H1 (cell line): ENCODE measurements at regions not wholly inside any gene's neighbourhood (a gene's known extent, or its start where the extent isn't known, plus 50 kb on each side); places are given as distances from the start of the nearest gene placed in this dataset.

Experiments used
- CTCF ChIA-PET: fragments of 300-600 bp; sonication (Branson Sonifier 250); formaldehyde crosslinking; loops from one replicate; lab custom pipeline; 2021; ENCODE audit not compliant: partially characterized antibody; lab: Charles Lee
- POLR2A ChIA-PET: fragments of 300-600 bp; sonication (Branson Sonifier 250); formaldehyde crosslinking; loops from one replicate; lab custom pipeline; 2021; ENCODE audit warnings: inconsistent platforms; ENCODE audit not compliant: partially characterized antibody; lab: Charles Lee
- DNase-seq, 2 experiments: peaks; one replicate each; pipeline versions ENCODE4 v3.0.0 to v3.0.0-alpha.2; 2010 to 2022; ENCODE audit warnings: low spot score in 2 of 2, low read depth in 1 of 2, mixed read lengths in 1 of 2
- FAIRE-seq: peaks from 2 replicates; lab custom pipeline; 2011; peaks lifted over from hg19 to GRCh38; lab: Jason Lieb, UNC
- H2AFZ ChIP-seq: 2 replicates; pipeline ENCODE4 v1.8.1; 2012; ENCODE audit warnings: low read length, inconsistent platforms
- H2AK5ac ChIP-seq: 2 replicates; pipeline ENCODE4 v1.6.1; 2013; ENCODE audit warnings: low read depth, low read length
- H2BK120ac ChIP-seq: replicated peaks from 2 replicates; pipeline ENCODE3; 2013; ENCODE audit warnings: low read depth, low read length, inconsistent platforms
- H2BK12ac ChIP-seq: 2 replicates; pipeline ENCODE4 v1.6.1; 2013; ENCODE audit warnings: low read depth, low read length
- H2BK15ac ChIP-seq: 2 replicates; pipeline ENCODE4 v1.6.1; 2013; ENCODE audit warnings: low read length
- H2BK20ac ChIP-seq: 2 replicates; pipeline ENCODE4 v1.6.1; 2013; ENCODE audit warnings: low read length
- H2BK5ac ChIP-seq: 2 replicates; pipeline ENCODE4 v1.6.1; 2013; ENCODE audit warnings: low read depth, low read length
- H3K14ac ChIP-seq: 2 replicates; pipeline ENCODE4 v1.6.1; 2013; ENCODE audit warnings: inconsistent platforms; ENCODE audit not compliant: insufficient read length
- H3K18ac ChIP-seq: 2 replicates; pipeline ENCODE4 v1.6.1; 2013; ENCODE audit warnings: low read length; ENCODE audit errors: extremely low read depth
- H3K23ac ChIP-seq: 2 replicates; pipeline ENCODE4 v1.6.1; 2013; ENCODE audit warnings: inconsistent platforms; ENCODE audit not compliant: insufficient read length
- H3K23me2 ChIP-seq: 2 replicates; pipeline ENCODE4 v1.6.1; 2013; ENCODE audit warnings: low read depth, low read length
- H3K27ac ChIP-seq: 2 replicates; pipeline ENCODE4 v1.6.1; 2011; ENCODE audit warnings: low read depth, low read length, inconsistent platforms
- H3K27me3 ChIP-seq, 4 experiments: replicated peaks in 1 of 4; 1 replicate in 1 of 4; 2 replicates in 3 of 4; pipeline versions ENCODE4 v1.6.1 to v1.8.1; 2011 to 2013; ENCODE audit warnings: low read length in 3 of 4, mild to moderate bottlenecking in 3 of 4, inconsistent platforms in 2 of 4, mixed read lengths in 2 of 4, moderate library complexity in 1 of 4; ENCODE audit not compliant: control insufficient read depth in 3 of 4, insufficient read depth in 3 of 4; ENCODE audit errors: extremely low read depth in 1 of 4
- H3K36me3 ChIP-seq, 4 experiments: 2 replicates each; pipeline versions ENCODE4 v1.6.1 to v1.8.1; 2011 to 2013; ENCODE audit warnings: mild to moderate bottlenecking in 4 of 4, low read length in 3 of 4, moderate library complexity in 2 of 4, control low read depth in 1 of 4, inconsistent platforms in 1 of 4; ENCODE audit not compliant: insufficient read depth in 4 of 4, control insufficient read depth in 2 of 4
- H3K4ac ChIP-seq: replicated peaks from 2 replicates; pipeline ENCODE3; 2013; ENCODE audit warnings: low read length, low read depth, mixed read lengths, inconsistent platforms; ENCODE audit not compliant: insufficient read length
- H3K4me1 ChIP-seq, 4 experiments: replicated peaks in 1 of 4; 1 replicate in 1 of 4; 2 replicates in 3 of 4; pipeline versions ENCODE4 v1.6.1 to v1.8.1; 2011 to 2013; ENCODE audit warnings: low read length in 3 of 4, inconsistent platforms in 2 of 4, mixed read lengths in 1 of 4; ENCODE audit not compliant: insufficient read depth in 4 of 4, control insufficient read depth in 3 of 4
- H3K4me2 ChIP-seq, 2 experiments: 2 replicates each; pipeline versions ENCODE4 v1.6.1 to v1.8.1; 2011 to 2013; ENCODE audit warnings: low read depth in 2 of 2, low read length in 2 of 2, control low read depth in 1 of 2, inconsistent platforms in 1 of 2, mild to moderate bottlenecking in 1 of 2; ENCODE audit not compliant: insufficient read depth in 1 of 2
- H3K4me3 ChIP-seq, 4 experiments: fragments of 200-600, 300-600 bp in 1 of 4; sonication (generic), shearing (Covaris generic), sonication (Bioruptor Twin) in 1 of 4; 2 replicates each; pipeline versions ENCODE4 v1.5.1 to v1.8.1; 2011 to 2016; ENCODE audit warnings: low read length in 4 of 4, low read depth in 3 of 4, control low read depth in 2 of 4, inconsistent platforms in 2 of 4, mild to moderate bottlenecking in 2 of 4, mixed read lengths in 1 of 4, moderate library complexity in 1 of 4; ENCODE audit not compliant: insufficient read depth in 2 of 4; ENCODE audit errors: extremely low read depth in 1 of 4
- H3K56ac ChIP-seq: replicated peaks from 2 replicates; pipeline ENCODE3; 2013; ENCODE audit warnings: low read depth, mild to moderate bottlenecking, mixed read lengths, low read length, inconsistent platforms; ENCODE audit not compliant: insufficient read length
- H3K79me1 ChIP-seq: 2 replicates; pipeline ENCODE4 v1.6.1; 2013; ENCODE audit warnings: low read depth, low read length, control low read depth
- H3K79me2 ChIP-seq, 2 experiments: 2 replicates each; pipeline versions ENCODE4 v1.6.1 to v1.8.1; 2012 to 2013; ENCODE audit warnings: low read length in 2 of 2, mild to moderate bottlenecking in 2 of 2, inconsistent platforms in 1 of 2; ENCODE audit not compliant: insufficient read depth in 2 of 2, control insufficient read depth in 1 of 2
- H3K9ac ChIP-seq, 4 experiments: replicated peaks in 1 of 4; 1 replicate in 1 of 4; 2 replicates in 3 of 4; pipeline versions ENCODE4 v1.6.1 to v1.8.1; 2011 to 2013; ENCODE audit warnings: low read depth in 3 of 4, low read length in 3 of 4, control low read depth in 2 of 4, mild to moderate bottlenecking in 2 of 4, moderate library complexity in 2 of 4, inconsistent platforms in 1 of 4; ENCODE audit errors: extremely low read depth in 1 of 4
- H3K9me3 ChIP-seq, 2 experiments: 2 replicates each; pipeline versions ENCODE4 v1.6.1 to v1.8.1; 2012 to 2013; ENCODE audit warnings: mild to moderate bottlenecking in 2 of 2, moderate library complexity in 2 of 2, control low read depth in 1 of 2, inconsistent platforms in 1 of 2, low read depth in 1 of 2, low read length in 1 of 2, mixed read lengths in 1 of 2; ENCODE audit not compliant: insufficient read depth in 2 of 2
- H4K20me1 ChIP-seq, 2 experiments: replicated peaks in 1 of 2; 2 replicates each; pipeline versions ENCODE3 to v1.8.1; 2011 to 2013; ENCODE audit warnings: inconsistent platforms in 2 of 2, low read length in 2 of 2, mild to moderate bottlenecking in 1 of 2; ENCODE audit not compliant: insufficient read depth in 2 of 2, control insufficient read depth in 1 of 2
- H4K5ac ChIP-seq: 2 replicates; pipeline ENCODE4 v1.6.1; 2013; ENCODE audit warnings: low read length, low read depth, mixed read lengths, inconsistent platforms; ENCODE audit not compliant: insufficient read length
- H4K8ac ChIP-seq: 2 replicates; pipeline ENCODE4 v1.8.0; 2013; ENCODE audit warnings: mild to moderate bottlenecking, moderate library complexity, low read length, inconsistent platforms; ENCODE audit not compliant: insufficient read depth; ENCODE audit errors: extremely low read depth
- H4K91ac ChIP-seq: replicated peaks from 2 replicates; pipeline ENCODE3; 2013; ENCODE audit warnings: low read length, mixed read lengths, inconsistent platforms; ENCODE audit not compliant: insufficient read length
- BACH1 ChIP-seq: IDR thresholded peaks from 2 replicates; pipeline ENCODE4 v1.6.1; 2012; ENCODE audit warnings: low read length, improper control_type of control experiment
- BRCA1 ChIP-seq: IDR thresholded peaks from 2 replicates; pipeline ENCODE4 v1.6.1; 2012; ENCODE audit warnings: low read depth, low read length, improper control_type of control experiment
- EGR1 ChIP-seq: IDR thresholded peaks from 2 replicates; pipeline ENCODE4 v1.6.1; 2011; ENCODE audit warnings: low read depth, low read length, borderline replicate concordance
- EZH2 ChIP-seq: fragments of 200-600 bp; sonication (generic); IDR thresholded peaks from 2 replicates; pipeline ENCODE4 v1.7.1; 2012; ENCODE audit warnings: low read depth, mild to moderate bottlenecking, moderate library complexity, low read length, inconsistent platforms; ENCODE audit not compliant: severe bottlenecking
- FOSL1 ChIP-seq: IDR thresholded peaks from 2 replicates; pipeline ENCODE4 v1.6.1; 2011; ENCODE audit warnings: mild to moderate bottlenecking, low read depth, low read length, moderate library complexity; ENCODE audit not compliant: insufficient read depth
- PHF8 ChIP-seq: fragments of 200-600 bp; sonication (generic); conservative IDR thresholded peaks from 2 replicates; pipeline ENCODE4 v1.7.1; 2012; ENCODE audit warnings: low read depth, mild to moderate bottlenecking, inconsistent platforms, low read length, moderate library complexity
- RAD21 ChIP-seq, 2 experiments: IDR thresholded peaks in 1 of 2; conservative IDR thresholded peaks in 1 of 2; 2 replicates each; pipeline ENCODE4 v1.6.1; 2011; ENCODE audit warnings: low read depth in 2 of 2, low read length in 2 of 2, improper control_type of control experiment in 1 of 2, inconsistent platforms in 1 of 2, mild to moderate bottlenecking in 1 of 2, moderate library complexity in 1 of 2
- RNF2 ChIP-seq: fragments of 200-900, 300-1000 bp; sonication (generic); IDR thresholded peaks from 2 replicates; pipeline ENCODE4 v1.7.1; 2016; ENCODE audit warnings: borderline replicate concordance, low read depth, mild to moderate bottlenecking, antibody characterized with exemption, low read length; ENCODE audit not compliant: poor library complexity, severe bottlenecking; ENCODE audit errors: missing control alignments
- SAP30 ChIP-seq: fragments of 300-600 bp; sonication (generic); IDR thresholded peaks from 2 replicates; pipeline ENCODE4 v1.7.1; 2012; ENCODE audit warnings: low read length, moderate library complexity, mild to moderate bottlenecking, inconsistent platforms; ENCODE audit not compliant: insufficient read depth, insufficient replicate concordance
- WGBS, 2 experiments: shearing (Covaris generic) in 1 of 2; methylation state at CpG; one replicate each; pipeline versions ENCODE4 v1.1.6 to v1.1.7; 2013 to 2015; ENCODE audit warnings: low lambda C conversion rate in 2 of 2, mixed read lengths in 2 of 2, inconsistent platforms in 1 of 2, low coverage in 1 of 2, missing lambda C conversion rate in 1 of 2; ENCODE audit not compliant: insufficient replicate concordance in 2 of 2, insufficient coverage in 1 of 2, insufficient read length in 1 of 2; ENCODE audit errors: extremely low coverage in 1 of 2, missing lambda C conversion rate in 1 of 2; 5-methylcytosine and 5-hydroxymethylcytosine counted together
- TF ChIP-seq, protein P1 (sequence below): IDR thresholded peaks from 2 replicates; pipeline ENCODE4 v1.6.1; 2012; ENCODE audit warnings: inconsistent platforms

DNA sequence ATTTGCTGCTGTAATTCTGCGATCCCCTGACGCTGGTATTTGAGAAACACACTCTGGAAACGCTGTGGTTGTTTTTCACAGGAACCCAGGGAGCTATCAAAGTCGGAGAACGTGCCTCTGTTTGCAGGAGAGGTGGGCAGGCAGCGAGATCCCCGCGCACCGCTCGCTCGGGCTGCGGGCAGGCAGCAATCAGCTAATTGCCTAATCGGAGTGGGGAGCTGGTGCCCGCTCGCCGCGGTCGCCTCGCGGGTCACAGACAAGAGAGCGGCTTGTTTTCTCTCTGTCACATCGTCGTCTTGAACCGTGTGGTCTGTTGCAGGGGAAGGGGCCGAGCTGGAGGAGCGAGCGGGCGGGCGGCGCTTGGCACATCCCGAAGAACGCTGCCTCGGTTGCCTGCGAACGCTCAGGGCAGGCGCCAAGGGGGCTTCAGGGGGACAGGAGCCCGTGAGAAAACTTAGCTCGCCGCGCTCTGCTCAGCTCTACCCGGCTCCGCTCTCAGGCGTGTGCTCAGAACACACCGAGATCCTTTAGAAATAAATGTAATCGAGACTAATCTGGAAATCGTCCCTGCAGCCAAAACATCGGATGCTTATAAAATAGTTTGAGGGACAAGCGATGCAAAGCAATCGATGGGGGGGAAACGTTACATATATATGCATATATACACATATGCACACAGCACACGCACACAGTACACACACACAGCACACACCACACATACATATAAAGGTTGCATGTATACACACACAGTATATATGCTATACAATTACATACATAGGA lies 93.6 kb upstream of the SMYD2 start:
- H4K20me1 ChIP-seq = no peaks in the 10 kb centered on the region
- H2BK20ac ChIP-seq = no peak overlapping the region
- no peak overlapping the region for H4K91ac ChIP-seq
- no peak overlapping the region for H3K4ac ChIP-seq
- peak overlapping the region; percentile 57; the same call in 1 of the 2 replicates for H4K8ac ChIP-seq
- H4K5ac ChIP-seq = no peak overlapping the region
- FAIRE-seq (no peak), DNase-seq (peak in 1 of 2 experiments; percentile 56)
- peaks cover 0 to 2% (median 0%) of the 10 kb centered on the region in 4 experiments; a peak in 2 of 7 replicates for H3K4me1 ChIP-seq
- peak overlapping the region; percentile 25 to 58 (median 42) for H3K4me3 ChIP-seq
- peak overlapping the region; percentile 28 for H2AFZ ChIP-seq
- H2BK12ac ChIP-seq = 0 out of 2 replicates have a peak overlapping the region, but pooled peaks have one; percentile 7
- H3K36me3 ChIP-seq = no peaks in the 10 kb centered on the region
- H2BK5ac ChIP-seq = no peak overlapping the region
- H3K79me1 ChIP-seq = no peaks in the 10 kb centered on the region
- no peak overlapping the region for H2BK120ac ChIP-seq
- H3K9ac ChIP-seq = peak overlapping the region in 1 of 4 experiments; percentile 37; a peak in 1 of 7 replicates
- no peak overlapping the region for H2AK5ac ChIP-seq
- CTCF ChIA-PET = interaction anchor here (0.9 to 2.5 kb wide), 6 partner anchors 9 to 145 kb away, joined by 3 to 12 read pairs (median 5); no protein-coding TSS in a partner anchor
- no peak overlapping the region for H3K14ac ChIP-seq
- no peak overlapping the region for H3K56ac ChIP-seq
- H3K79me2 ChIP-seq = no peaks in the 10 kb centered on the region
- no peak overlapping the region for H3K27ac ChIP-seq
- no peak overlapping the region; the same call in 1 of the 2 replicates for H3K18ac ChIP-seq
- WGBS, 2 experiments = 11% methylated on average over 51 of the region's 51 CpGs; no CpG with 5 or more reads in 1 of the 2 experiments
- H3K23me2 ChIP-seq = peaks cover 5% of the 10 kb centered on the region; the same call in 1 of the 2 replicates
- POLR2A ChIA-PET = no interaction called here
- peaks cover 8 to 39% (median 35%) of the 10 kb centered on the region in 4 experiments for H3K27me3 ChIP-seq
- H2BK15ac ChIP-seq = no peak overlapping the region
- H3K4me2 ChIP-seq = peak overlapping the region; percentile 78 to 96
- H3K23ac ChIP-seq = no peak overlapping the region
- no peaks in the 10 kb centered on the region for H3K9me3 ChIP-seq
- TF ChIP-seq BACH1 (0 out of 2 replicates have a peak, but pooled peaks have one; percentile 19), RNF2 (peak; percentile 51), RAD21 (IDR thresholded peaks at IDR 0.05 in 1 of 2, conservative IDR thresholded peaks at IDR 0.05 in 1 of 2; ENCODE audit: low read depth in 2 of 2, low read length in 2 of 2) (no peak), EGR1 (no peak), EZH2 (peak; percentile 87), PHF8 (no peak), SAP30 (no peak), BRCA1 (no peak), FOSL1 (no peak)
- TF ChIP-seq, protein P1, sequence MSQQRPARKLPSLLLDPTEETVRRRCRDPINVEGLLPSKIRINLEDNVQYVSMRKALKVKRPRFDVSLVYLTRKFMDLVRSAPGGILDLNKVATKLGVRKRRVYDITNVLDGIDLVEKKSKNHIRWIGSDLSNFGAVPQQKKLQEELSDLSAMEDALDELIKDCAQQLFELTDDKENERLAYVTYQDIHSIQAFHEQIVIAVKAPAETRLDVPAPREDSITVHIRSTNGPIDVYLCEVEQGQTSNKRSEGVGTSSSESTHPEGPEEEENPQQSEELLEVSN = peak; percentile 36
